Body of pancreas (tissue), 4 donors: ENCODE measurements at regions not wholly inside any gene's neighbourhood (a gene's known extent, or its start where the extent isn't known, plus 50 kb on each side); places are given as distances from the start of the nearest gene placed in this dataset.

Experiments
- POLR2A ChIP-seq, 3 donors: fragments of 450-650 bp; IDR thresholded peaks; one replicate each; pipeline ENCODE4 v1.6.1; 2016; ENCODE audit warnings: antibody characterized with exemption in 3 of 3, mild to moderate bottlenecking in 2 of 3
- TF ChIP-seq, protein P1 (sequence below), 7 experiments: fragments of 450-650 bp in 4 of 7; fragments of 200-600 bp in 3 of 7; sonication (generic) in 3 of 7; IDR thresholded peaks; one replicate each; pipeline ENCODE4 v1.5.1; 2016 to 2019; ENCODE audit warnings: antibody characterized with exemption in 7 of 7

DNA sequence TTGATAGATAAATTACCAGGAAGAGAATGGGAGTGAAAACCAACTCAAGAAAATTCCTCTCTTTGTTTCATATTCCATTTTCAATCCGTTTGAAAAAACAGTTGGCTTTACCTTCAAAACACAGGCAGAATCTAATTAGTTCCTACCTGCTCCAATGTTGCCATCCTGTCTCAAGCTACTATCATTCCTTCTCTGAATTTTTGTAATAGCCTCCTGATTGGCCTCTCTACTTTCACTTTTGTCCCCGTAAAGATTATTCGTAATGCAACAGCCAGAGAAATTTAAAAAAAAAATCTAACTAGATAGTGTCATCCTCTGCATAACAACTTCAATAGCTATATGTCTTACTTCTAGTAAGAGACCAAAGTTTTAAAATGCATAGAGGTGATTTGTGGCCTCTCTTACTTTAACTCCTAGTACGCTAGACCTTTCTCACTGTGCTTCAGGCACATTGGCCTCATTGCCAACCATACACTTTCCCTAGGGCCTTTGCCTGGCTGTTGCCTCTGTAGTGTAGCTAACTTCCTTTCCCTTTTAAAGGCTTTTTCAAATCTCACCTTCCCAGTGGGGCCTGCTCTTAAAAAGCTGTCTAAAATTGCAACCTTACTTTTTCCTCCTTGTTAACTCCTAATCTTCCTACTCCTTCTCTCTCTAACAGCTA is 311.3 kb upstream of the GRIN3A start:
- TF ChIP-seq, protein P1, sequence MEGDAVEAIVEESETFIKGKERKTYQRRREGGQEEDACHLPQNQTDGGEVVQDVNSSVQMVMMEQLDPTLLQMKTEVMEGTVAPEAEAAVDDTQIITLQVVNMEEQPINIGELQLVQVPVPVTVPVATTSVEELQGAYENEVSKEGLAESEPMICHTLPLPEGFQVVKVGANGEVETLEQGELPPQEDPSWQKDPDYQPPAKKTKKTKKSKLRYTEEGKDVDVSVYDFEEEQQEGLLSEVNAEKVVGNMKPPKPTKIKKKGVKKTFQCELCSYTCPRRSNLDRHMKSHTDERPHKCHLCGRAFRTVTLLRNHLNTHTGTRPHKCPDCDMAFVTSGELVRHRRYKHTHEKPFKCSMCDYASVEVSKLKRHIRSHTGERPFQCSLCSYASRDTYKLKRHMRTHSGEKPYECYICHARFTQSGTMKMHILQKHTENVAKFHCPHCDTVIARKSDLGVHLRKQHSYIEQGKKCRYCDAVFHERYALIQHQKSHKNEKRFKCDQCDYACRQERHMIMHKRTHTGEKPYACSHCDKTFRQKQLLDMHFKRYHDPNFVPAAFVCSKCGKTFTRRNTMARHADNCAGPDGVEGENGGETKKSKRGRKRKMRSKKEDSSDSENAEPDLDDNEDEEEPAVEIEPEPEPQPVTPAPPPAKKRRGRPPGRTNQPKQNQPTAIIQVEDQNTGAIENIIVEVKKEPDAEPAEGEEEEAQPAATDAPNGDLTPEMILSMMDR (IDR thresholded peaks at IDR 0.05), result no peak
- TF ChIP-seq POLR2A (IDR thresholded peaks at IDR 0.05), result no peak
